Activated gamma-delta T cell (primary cell): ENCODE measurements at regions not wholly inside any gene's neighbourhood (a gene's known extent, or its start where the extent isn't known, plus 50 kb on each side); places are given as distances from the start of the nearest gene placed in this dataset.

Source experiments
- DNase-seq: peaks from one replicate; lab custom pipeline; 2025; lab: John Stamatoyannopoulos, UW

DNA sequence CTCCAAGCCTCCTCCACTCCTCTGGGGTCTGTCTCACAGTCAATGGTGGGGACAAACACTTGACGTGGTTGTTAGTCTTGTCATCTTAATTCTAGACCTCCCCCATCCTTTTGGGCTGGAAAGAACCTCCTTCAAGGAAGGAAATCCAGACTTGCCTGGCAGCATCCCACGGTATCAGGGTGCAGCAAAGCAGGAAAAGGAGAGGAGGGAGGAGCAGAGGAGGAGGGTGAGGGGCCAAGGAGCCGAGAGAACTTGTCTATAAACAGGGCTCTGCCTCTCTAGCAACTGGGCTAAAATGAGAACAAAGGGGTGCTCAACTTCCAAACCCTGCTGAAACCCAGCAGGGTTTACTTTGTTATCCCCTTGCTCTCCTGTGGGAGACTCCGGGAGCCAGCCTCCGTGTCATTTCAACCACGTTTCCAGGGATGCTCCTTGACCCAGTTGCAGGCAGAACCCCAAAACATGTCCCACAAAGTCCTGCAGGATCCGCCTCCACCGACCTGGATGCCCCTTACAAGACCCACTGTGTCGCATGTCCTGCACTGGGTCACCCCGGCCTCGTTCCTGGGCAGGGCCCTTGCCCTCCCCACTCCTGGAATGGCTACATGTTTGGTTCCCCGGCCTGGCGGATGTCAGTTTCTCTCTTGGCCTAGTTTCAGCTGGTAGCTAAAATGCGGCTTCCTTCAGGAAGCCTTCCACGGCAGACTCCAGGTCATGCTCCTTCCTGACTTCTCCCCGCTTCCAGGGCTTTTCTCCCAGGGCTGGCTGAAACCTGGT lies 69.7 kb upstream of the MGMT start:
- no peak for DNase-seq

- no peak for DNase-seq
Measured at GRCh38 chr10:129398711-129399141, 68.3 kb upstream of the MGMT start.

- no peak for DNase-seq
Measured at GRCh38 chr10:129400426-129400825, 66.6 kb upstream of the MGMT start.

DNA sequence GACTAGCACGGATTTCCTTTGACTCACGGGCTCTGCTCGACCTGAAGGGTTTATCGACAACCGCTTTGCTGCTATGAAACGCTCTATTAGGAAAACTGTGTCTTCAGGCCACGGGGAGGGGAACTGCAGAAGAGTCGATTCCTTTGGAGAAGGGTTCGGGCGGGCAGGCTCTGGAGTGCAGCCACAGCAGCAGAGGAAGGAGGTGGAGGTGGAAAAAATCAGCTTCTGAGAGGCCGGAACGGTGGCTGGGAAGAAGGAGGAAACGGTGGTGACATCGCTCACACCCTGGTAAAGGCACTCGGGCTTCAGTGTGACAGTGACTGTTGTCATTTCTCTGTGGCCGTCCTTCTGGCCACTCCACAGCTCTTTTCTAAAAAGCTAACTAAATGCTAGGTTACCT lies 64.6 kb upstream of the MGMT start:
- DNase-seq: no peak

GRCh38 chr10:129404091-129404490 lies 63.0 kb upstream of the MGMT start:
- no peak for DNase-seq

DNA sequence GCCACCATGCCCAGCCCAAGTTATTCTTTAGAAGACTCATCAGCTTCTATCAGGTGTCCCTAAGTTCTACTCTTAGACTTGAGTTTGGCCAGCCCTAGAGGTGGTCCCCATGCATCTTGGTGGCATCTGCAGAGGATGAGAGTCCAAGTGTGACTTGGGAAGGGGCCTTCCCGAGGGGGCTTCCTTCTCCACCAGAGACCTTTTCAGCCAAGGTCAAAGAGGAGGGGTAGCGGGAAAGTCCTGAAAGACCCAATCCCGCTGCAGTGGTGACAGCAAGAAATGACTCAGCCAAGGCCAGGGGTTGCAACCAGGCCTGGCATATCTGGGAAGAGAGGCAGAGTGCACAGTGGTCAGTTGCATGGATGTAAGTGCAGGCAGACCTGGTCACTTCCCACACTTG lies 61.7 kb upstream of the MGMT start:
- DNase-seq: no peak

GRCh38 chr10:129410688-129411392 lies 56.2 kb upstream of the MGMT start:
- no peak for DNase-seq

GRCh38 chr10:129411393-129411705 lies 55.7 kb upstream of the MGMT start:
- no peak for DNase-seq

- no peak for DNase-seq
Measured at GRCh38 chr10:129411772-129412171, 55.3 kb upstream of the MGMT start.

DNA sequence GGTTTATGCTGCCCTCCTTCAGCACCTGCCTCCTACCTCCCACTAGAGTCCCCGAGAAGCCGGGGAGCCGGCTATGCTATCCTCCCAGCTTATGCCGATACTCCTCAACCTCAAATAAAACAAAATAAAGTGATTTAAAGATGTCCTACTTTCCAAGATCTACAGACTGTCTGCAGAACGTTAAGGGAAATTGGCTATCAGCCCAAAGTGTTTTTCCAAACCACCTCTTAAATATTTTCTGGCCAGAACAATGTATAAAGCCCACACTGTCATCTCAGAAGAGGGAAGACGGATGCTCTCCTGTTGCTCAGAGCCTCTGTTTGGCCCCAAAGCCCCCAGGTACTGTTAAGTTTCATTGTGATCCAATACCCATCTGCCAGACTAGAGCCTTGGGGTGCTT lies 54.0 kb upstream of the MGMT start:
- DNase-seq: no peak

DNA sequence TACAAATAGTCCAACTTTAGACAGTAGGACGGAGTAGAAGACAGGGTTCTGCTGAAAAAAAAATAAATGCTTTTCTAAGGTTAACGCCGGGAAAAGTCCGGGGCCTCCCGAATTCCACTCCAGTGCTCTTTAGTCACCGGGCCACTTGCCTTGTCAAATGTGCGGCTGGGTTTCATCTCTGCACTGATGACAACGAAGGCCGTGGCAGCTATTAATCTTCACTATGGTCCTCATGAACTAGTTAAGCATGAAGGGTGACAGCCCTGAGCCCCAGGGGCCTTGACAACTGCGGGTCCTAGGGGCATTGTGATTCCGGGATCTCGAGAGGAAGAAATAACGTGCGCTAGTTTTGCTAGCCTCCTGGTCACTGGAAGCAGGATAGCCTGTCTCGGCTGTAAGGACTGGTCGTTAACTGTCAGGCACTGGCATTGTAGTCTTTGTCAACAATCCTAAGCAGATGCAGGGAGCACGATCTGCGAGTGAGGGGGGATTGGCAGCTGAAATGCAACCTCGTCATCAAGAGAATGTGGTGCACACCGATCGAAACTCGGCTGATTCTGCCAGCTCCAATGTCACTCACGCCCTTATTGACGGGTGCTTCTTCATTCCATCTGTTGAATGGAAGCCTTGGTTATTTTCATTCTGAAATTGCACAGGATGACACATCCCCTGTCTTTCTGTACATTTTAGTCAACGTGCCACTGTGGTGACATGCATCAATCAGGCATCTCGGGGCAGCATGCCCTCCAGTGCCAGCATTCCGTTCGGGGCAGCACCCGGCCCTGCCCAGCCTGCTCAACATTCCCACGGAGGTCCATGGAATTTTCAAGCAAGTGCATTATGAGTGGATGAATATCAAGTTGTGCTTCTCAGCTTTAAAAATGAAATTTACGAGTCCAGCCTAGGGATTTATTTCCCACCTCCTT lies 51.6 kb upstream of the MGMT start:
- DNase-seq: no peak

GRCh38 chr10:129416155-129416554 lies 50.9 kb upstream of the MGMT start:
- DNase-seq: no peak

- no peak for DNase-seq
Measured at GRCh38 chr10:129416956-129417765, 49.9 kb upstream of the MGMT start.
